SIG-M5 treated with dmso at 0.1 percent for 504 hours (cell line): ENCODE measurements at regions not wholly inside any gene's neighbourhood (a gene's known extent, or its start where the extent isn't known, plus 50 kb on each side); places are given as distances from the start of the nearest gene placed in this dataset.
"Not testable (repeated sequence)": the region's sequence is repeated elsewhere in the genome, so short reads cannot be mapped to it uniquely, and the experiment has no call there.

Source experiments
- DNase-seq: peaks from one replicate; lab custom pipeline; 2025; ENCODE audit not compliant: unreplicated experiment; lab: John Stamatoyannopoulos, UW

GRCh38 chr12:91636721-91637120 is 454.1 kb upstream of the DCN start:
- DNase-seq: no peak

GRCh38 chr12:91634386-91634713 is 451.7 kb upstream of the DCN start:
- DNase-seq: not testable (repeated sequence)

GRCh38 chr12:91633734-91634357 is 451.2 kb upstream of the DCN start:
- DNase-seq: no peak

DNA sequence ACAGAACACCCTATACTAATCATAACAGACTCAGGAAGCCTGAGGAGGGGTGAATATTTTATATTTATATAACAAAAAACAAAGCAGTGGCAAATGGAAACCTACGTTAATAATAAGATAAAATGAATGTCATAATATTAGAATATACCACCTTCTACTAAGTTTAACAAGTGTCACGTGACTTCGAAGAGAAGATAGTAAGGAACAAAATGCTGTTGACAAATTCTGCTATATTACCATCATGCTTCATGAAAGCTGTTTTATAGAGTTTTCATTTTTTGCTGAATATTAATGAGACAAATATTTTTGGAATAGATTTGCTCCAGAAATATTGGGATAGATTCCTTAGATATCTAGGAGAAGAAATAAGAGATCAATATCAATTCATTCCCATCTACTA is 450.6 kb upstream of the DCN start:
- DNase-seq: no peak

DNA sequence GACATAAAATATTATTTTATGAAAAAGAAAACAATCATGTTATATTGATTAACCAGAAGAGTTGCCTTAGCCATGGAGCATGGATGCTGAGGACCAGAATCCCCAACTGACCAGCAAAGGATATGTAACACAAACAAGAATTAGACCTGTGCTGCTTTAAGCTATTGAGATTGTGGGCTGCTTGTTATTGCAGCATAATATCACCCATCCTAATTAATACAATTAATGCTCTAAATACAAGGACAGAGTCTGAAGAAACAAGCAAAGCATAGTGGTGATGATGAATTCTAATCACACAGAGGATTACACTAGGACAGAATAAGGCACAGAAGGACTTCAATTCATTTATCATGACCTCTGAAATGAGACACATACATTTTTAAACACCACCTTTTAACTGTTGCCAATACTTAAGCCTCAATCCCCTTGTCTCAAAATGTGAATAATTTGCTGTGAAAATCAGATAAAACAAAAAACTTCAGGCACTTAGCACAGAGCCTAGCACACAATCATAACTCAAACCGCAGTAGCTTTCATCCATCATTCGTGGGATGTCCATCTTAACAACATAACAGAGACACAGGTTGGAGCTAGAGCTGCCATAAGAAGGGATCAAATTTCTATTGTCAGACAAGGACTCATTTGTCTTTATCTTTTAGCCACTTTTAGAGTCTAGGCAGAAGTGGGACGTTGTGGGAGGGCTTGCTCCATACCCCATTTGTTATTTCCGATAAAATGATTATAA is 449.6 kb upstream of the DCN start:
- no peak for DNase-seq

DNA sequence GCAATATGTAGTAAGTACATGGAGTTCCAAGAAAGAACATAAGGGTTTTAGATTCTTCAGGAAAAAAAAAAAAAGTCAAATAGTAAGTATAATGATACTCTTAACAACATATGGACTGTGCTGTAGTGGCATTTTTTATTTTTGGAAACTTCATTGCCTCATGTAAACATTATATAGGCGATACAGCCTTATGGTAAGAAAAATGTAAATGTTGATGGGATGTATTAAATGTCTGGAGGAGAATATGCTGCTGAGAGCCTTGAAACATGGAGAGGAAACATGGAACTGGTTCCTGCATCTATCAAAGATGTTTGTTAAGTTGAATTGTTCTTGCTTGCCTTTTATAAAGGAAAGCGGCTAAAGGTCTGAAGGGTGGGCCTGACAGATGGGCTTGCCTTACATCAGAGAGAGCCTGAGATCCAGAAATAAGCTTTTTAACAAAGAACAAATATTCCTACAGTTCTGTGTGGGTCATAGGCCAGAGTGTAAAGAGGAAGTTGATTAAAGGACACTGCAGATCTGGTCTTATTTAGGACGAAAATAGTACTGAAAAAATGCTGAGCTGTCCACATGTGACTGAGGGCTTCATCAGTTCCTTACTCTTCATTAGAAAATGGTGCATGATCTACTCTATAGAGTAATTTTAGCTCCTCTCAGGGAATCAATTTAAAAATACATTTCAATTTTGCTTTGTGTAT is 448.1 kb upstream of the DCN start:
- no peak for DNase-seq

DNA sequence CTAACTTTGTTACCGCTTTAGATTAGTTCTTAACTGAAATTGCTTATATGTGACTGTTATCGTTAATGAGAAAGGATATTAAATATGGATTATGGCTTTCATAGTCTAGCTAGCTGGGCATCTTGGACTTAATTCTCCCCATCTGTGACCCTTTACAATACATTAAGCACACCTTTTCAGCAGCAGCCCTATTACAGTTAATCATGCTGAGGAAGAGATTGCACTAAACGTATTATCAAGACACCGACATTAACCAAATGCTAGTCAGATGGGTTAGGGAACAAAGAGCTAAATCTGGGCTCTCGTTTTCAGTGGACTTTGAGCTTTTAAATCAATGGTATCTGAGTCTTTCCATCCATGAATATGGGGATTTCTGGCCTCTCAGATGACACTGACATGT is 447.5 kb upstream of the DCN start:
- DNase-seq: no peak

DNA sequence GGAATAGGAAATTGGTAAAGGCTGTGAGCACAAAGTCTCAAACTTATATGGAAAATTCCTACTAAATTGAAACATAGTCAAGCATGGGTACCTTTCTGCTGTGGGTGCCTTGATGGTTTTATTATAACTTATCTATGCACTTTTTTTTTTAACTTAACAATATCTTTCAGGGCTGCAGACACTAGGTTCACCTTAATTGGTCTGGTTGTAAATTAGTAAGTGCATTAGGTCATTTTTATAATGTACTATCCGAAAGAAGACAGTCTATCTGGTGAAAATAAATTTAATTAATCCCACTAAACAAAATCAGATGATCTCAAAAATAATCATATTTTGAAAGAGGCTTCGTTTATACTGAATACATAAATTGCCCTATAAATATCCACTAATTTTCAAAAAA is 446.8 kb upstream of the DCN start:
- no peak for DNase-seq

- DNase-seq: no peak
Observed at GRCh38 chr12:91628656-91629055, 446.0 kb upstream of the DCN start.

GRCh38 chr12:91627225-91627624 is 444.6 kb upstream of the DCN start:
- no peak for DNase-seq

DNA sequence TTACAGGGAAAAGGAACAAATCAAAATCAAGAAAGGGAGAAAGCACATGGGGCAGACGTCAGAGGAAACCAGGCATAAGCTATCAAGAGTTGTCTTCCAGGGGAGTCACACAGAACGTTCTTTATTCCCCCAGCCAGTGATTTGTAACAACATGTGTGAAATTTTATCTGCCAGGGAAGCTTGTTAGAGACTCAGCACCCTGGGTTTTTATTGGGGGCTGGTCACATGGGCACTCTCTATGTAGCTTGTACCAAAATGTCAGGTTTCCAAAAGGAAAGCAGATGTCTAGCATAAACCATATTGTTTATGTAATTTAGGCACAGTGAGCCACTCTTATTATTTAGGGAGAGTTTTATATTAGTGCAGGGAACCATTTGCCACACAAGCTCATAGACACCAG is 440.4 kb upstream of the DCN start:
- DNase-seq: no peak

GRCh38 chr12:91622037-91622436 is 439.4 kb upstream of the DCN start:
- DNase-seq: no peak

- no peak for DNase-seq
Observed at GRCh38 chr12:91620992-91621391, 438.4 kb upstream of the DCN start.

GRCh38 chr12:91620422-91620821 is 437.8 kb upstream of the DCN start:
- DNase-seq: no peak

- no peak for DNase-seq
Observed at GRCh38 chr12:91618281-91618680, 435.7 kb upstream of the DCN start.

GRCh38 chr12:91617818-91618217 is 435.2 kb upstream of the DCN start:
- DNase-seq: no peak

DNA sequence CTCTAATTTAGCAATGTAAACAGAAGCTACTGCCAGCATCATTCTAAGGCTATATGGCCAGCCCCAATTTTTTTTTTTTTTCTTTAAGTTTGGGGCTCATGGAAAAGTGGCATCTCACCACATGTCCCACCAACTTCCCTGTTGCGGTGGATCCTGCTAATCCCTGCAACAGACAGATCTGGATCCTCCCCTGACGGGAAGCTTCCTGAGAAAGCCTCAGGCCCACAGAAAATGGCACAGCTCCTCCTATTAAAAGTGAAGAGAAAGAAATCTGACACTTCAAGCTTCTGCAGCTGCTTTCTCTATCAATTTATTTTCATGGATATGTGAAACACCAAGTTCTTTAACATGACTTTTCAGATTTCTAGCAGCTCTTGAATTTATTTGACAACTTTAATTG is 433.8 kb upstream of the DCN start:
- DNase-seq: no peak

- DNase-seq: no peak
Observed at GRCh38 chr12:91613223-91613779, 430.7 kb upstream of the DCN start.

DNA sequence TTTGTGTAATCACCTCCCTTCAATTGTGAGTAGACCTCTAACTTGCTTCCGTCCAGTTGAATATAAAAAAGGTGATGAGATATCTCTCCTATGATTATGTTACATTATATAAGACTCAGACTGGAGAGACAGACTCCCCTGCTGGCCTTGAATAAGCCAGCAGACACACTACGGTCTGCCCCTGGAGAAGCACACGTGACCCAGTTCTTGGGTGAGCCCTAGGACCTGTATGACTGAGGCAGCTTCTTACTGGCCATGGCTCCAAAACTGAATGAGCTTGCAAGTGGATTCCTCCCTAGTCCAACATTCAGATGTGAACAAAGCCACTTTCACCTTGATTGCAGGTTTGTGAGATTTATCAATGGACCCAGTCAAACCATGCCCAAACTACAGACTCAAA is 427.9 kb upstream of the DCN start:
- DNase-seq: no peak

GRCh38 chr12:91609283-91609682 is 426.7 kb upstream of the DCN start:
- DNase-seq: no peak

GRCh38 chr12:91608542-91608941 is 425.9 kb upstream of the DCN start:
- no peak for DNase-seq

DNA sequence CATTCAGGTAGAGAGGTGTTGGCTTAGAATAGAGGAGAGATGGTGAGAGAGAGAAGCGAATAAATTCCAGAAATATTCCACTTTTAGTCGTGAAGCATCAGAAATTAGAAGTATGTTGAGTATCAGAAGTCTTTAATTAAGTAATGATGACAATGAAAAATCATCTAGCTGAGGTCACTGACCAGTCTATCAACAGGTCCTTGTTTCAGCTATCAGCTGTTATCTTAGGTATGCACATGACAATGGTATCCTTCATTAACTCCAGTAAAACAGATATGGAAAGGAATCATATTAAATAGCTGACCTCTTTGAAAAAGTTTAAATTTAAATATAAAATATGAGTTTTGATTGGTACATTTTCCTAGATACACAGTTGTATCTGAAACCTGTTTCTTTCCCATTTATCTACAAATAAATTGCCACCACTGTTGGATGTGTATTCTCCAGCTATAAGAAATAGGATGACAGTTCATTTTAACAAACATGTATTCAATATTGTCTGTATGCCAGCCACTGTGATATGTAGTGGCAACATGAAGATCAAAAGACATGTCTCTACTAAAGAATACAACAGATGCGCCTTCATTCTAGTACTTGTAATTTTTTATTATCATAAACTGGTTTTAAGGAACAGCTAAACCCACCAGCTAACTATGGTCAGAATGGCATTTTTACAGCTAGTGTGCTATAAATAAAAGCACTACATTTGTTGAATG is 424.2 kb upstream of the DCN start:
- no peak for DNase-seq
